Stimulated activated memory B cell treated with anti-CD40 and anti-IgM and Interleukin-4, amounts not matched to agents 10 μg/mL and 1 μg/mL and 100 μg/mL, for 72 hours (primary cell): ENCODE measurements at regions not wholly inside any gene's neighbourhood (a gene's known extent, or its start where the extent isn't known, plus 50 kb on each side); places are given as distances from the start of the nearest gene placed in this dataset.
"Not testable (repeated sequence)": the region's sequence is repeated elsewhere in the genome, so short reads cannot be mapped to it uniquely, and the experiment has no call there.

Experiments
- ATAC-seq: fragments of 150-1000 bp; cut with Tn5 transposase; 2 replicates; pipeline ENCODE4 v1.10.0; 2021
- H3K27ac Mint-ChIP-seq: one replicate; pipeline ENCODE4 v1.8.0; 2022; ENCODE audit warnings: mild to moderate bottlenecking, mixed read lengths
- H3K27me3 Mint-ChIP-seq: one replicate; pipeline ENCODE4 v1.8.0; 2022; ENCODE audit warnings: mixed read lengths
- H3K36me3 Mint-ChIP-seq: one replicate; pipeline ENCODE4 v1.8.0; 2022; ENCODE audit warnings: mixed read lengths
- H3K4me1 Mint-ChIP-seq: one replicate; pipeline ENCODE4 v1.8.0; 2022; ENCODE audit warnings: mixed read lengths
- H3K4me3 Mint-ChIP-seq: one replicate; pipeline ENCODE4 v1.8.0; 2022; ENCODE audit warnings: mild to moderate bottlenecking, moderate library complexity, mixed read lengths
- H3K9me3 Mint-ChIP-seq: one replicate; pipeline ENCODE4 v1.8.0; 2022; ENCODE audit warnings: mixed read lengths

DNA sequence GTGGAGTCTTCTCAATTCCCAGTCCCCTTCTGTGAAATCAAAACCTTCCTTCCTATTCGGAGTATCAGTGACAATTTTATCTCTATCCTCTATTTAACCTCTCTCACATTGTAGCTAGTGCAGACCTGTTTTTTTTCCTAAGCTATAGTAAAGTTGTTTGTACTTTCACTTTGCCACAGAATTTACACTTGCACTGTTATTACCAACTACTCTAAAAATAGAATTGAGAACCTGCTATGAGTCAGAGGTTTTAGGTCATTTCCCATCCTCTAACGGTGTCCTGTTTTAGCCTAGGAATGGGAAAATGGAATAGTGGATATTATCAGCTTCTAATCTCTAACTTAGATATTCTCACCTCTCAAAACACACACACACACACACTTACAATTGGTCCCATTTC, 862.7 kb downstream of the NCAM2 start:
- H3K4me3 Mint-ChIP-seq = no peak overlapping the region
- no peak overlapping the region for H3K27ac Mint-ChIP-seq
- H3K9me3 Mint-ChIP-seq = no peaks in the 10 kb centered on the region
- no peak for ATAC-seq
- no peaks in the 10 kb centered on the region for H3K36me3 Mint-ChIP-seq
- no peaks in the 10 kb centered on the region for H3K27me3 Mint-ChIP-seq
- no peaks in the 10 kb centered on the region for H3K4me1 Mint-ChIP-seq

DNA sequence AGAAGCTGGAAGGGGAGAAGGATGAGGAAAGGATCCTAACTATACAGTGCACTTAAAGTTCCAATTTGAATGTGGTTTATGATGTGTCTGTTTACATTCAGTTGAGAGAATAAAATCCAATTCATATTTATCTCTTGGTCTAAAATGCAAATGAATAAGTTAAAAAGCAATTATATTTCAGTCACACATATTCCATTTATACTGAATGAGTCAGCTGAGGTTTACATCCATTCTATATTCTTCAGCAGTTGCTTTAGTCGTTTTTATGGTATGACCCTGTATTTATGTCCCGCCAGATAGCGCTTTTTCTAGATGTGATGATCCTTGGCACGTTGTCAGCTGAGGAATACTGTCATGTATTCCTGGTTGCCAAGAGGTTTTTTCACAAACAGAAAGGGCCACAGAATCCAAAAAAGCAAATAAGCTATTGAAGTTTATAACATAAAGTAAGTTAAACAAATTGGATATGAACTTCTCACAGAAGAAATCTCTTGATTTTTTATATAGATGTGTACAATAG, 866.2 kb downstream of the NCAM2 start:
- no peak for ATAC-seq
- Mint-ChIP-seq H3K4me1 (no peaks in the 10 kb centered on the region), H3K27ac (no peak overlapping the region), H3K9me3 (peaks cover 2% of the 10 kb centered on the region), H3K27me3 (no peaks in the 10 kb centered on the region), H3K4me3 (no peak overlapping the region), H3K36me3 (no peaks in the 10 kb centered on the region)

DNA sequence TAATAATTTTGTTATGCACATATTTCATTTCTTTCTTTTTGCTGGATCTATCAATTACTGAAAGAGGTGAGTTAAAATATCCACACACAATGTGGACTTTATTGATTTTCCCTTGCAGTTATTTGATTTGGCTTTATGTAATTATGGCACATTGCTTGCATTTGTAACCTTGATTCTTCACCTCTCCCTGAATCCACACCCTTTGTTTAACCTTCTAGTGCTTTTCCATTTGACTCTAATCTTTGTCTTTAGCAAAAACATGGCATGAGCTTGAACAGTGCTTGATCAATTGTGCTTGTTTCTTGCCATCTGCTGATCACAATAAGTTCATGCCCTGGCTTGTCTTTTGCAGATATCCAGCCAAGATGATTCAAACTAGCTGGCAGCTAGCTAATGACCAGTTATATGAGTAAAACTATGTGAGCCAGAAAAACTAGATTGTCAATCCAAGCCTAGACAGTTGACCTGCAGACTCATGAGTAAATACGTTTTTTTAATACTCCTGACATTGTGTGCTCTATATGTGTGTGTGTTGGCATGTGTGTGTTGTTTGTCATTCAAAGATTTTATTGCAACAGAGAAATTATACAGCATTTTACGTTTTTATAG, 899.2 kb downstream of the NCAM2 start:
- Mint-ChIP-seq H3K4me1 (no peaks in the 10 kb centered on the region), H3K36me3 (no peaks in the 10 kb centered on the region), H3K4me3 (no peak overlapping the region), H3K27ac (no peak overlapping the region), H3K9me3 (peaks cover 13% of the 10 kb centered on the region), H3K27me3 (no peaks in the 10 kb centered on the region)
- no peak for ATAC-seq

DNA sequence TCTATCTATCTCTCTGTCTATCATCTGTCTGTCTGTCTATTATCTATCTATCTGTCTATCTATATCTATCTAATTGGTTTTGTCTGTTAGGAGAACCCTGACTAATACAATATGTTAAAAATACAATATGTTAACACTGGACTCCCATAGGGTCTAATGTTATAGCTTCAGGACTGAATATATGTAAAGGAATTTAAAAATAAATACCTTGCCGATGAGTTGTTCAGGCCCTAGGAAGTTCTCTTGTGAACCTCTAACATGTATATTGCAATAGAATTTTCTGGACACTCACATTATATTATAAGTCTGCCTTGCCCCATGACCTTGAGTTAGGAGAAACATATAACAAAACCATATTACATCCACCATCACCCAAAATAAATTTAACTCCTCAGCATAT, 900.6 kb downstream of the NCAM2 start:
- no peaks in the 10 kb centered on the region for H3K4me1 Mint-ChIP-seq
- H3K27ac Mint-ChIP-seq = no peak overlapping the region
- no peak overlapping the region for H3K4me3 Mint-ChIP-seq
- H3K36me3 Mint-ChIP-seq = no peaks in the 10 kb centered on the region
- peaks cover 11% of the 10 kb centered on the region for H3K9me3 Mint-ChIP-seq
- no peaks in the 10 kb centered on the region for H3K27me3 Mint-ChIP-seq
- no peak for ATAC-seq

DNA sequence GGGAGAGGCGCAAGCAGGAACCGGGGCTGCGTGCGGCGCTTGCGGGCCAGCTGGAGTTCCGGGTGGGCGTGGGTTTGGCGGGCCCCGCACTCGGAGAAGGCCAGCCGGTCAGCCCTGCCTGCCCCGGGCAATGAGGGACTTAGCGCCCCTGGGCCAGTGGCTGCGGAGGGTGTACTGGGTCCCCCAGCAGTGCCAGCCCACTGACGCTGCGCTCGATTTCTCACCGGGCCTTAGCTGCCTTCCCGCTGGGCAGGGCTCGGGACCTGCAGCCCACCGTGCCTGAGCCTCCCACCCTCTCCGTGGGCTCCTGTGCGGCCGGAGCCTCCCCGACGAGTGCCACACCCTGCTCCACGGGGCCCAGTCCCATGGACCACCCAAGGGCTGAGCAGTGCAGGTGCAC, 904.2 kb downstream of the NCAM2 start:
- H3K27ac Mint-ChIP-seq, ATAC-seq, H3K36me3 Mint-ChIP-seq, H3K27me3 Mint-ChIP-seq, H3K4me1 Mint-ChIP-seq, H3K4me3 Mint-ChIP-seq, H3K9me3 Mint-ChIP-seq: not testable (repeated sequence)

DNA sequence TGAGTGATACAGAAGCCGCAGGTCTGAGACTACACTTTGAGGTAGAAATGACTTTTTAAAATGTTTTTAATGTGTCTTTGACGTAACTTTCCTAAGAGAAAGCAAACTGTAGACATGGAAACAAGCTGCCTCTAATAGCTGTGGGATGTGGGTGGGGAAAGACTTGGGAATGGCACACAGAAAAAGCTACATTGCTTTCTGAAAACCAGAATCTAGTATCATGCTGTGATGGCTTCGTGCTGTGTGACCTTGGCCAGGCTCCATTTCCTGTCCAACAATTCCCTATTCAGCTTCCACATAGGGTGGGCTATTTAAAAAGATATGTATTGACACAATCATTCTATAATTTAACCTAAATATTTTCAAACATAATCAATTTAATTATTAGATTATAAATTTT, 909.1 kb downstream of the NCAM2 start:
- Mint-ChIP-seq H3K4me3 (no peak overlapping the region), H3K27ac (no peak overlapping the region), H3K9me3 (peaks cover 7% of the 10 kb centered on the region), H3K4me1 (no peaks in the 10 kb centered on the region), H3K36me3 (no peaks in the 10 kb centered on the region), H3K27me3 (no peaks in the 10 kb centered on the region)
- no peak for ATAC-seq

DNA sequence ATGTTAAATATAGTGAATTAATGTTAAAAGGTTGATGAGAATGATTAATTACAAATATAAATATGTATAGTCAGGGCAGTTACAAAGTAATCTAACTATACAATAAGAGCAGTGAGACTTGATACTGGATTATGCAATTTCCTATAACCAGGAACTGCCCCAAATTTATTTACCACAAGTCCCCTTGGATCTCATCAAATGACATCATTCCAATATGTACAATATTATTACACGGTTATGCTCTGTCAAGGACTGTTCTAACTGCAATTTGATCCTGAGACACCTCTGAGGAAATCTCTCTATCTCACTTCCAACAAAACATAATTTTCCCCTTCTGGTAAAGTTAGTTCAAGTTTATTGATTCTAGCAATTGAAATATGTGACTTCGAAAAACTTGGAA, 917.6 kb downstream of the NCAM2 start:
- Mint-ChIP-seq H3K4me3 (no peak overlapping the region), H3K4me1 (no peaks in the 10 kb centered on the region), H3K27ac (no peak overlapping the region), H3K27me3 (no peaks in the 10 kb centered on the region), H3K36me3 (no peaks in the 10 kb centered on the region), H3K9me3 (no peaks in the 10 kb centered on the region)
- no peak for ATAC-seq

DNA sequence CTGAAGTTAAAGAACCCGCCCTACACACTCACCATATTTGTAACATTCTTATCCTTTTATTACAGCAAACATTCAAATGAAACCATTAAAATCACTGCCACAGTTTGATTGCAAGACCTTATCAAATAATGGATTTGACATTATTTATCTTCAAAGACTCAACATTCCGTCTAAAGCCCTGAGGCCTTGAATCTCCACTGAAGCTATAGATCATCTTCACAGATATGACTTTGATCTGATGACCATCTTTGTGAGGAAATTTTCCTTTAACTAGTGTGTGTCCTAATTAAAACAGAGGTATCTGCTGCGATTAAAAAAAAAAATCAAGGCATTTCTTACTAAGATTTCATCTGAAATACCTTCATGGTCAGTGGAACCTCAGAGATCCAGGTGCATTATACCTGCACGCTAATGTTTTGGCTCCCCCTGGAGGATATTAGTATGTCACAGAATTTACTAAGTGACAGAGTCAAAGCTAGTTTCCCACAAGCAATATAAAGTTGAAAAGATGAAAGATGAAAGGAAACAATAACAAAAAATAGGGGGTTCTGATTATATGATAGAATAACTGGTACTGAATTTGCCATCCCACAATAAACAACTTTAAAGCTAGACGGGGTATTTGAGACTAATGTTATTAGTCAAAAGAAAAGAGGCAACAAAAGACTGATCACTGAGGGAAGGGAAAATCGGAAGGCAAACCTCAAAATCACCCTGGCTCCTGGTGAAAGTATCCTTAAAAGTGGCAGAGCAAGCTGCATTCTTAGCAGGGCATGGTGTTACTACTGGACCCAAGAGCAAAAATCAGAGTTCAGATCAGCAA, 923.4 kb downstream of the NCAM2 start:
- no peaks in the 10 kb centered on the region for H3K36me3 Mint-ChIP-seq
- no peaks in the 10 kb centered on the region for H3K9me3 Mint-ChIP-seq
- no peak overlapping the region for H3K27ac Mint-ChIP-seq

DNA sequence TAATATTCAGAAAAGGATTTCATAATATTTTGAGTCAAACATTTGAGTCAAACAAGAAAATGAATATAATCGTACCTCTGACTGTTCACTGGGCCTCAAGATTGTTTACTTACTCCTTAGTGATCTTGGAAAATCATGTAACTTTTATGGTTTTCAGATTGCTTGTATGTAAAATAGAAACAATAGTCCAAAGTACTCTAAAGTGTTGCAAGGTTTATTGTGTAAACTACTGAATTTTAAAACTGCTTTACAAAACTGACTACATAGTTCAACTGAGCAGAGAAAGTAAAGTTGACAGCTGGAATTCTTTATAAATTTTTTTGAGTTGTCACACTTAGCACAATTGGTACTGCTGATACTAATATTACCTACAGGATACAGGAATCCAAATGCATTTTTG, 931.0 kb downstream of the NCAM2 start:
- Mint-ChIP-seq H3K27me3 (no peaks in the 10 kb centered on the region), H3K27ac (no peak overlapping the region), H3K9me3 (peaks cover 2% of the 10 kb centered on the region), H3K4me1 (no peaks in the 10 kb centered on the region), H3K4me3 (no peak overlapping the region), H3K36me3 (no peaks in the 10 kb centered on the region)
- no peak for ATAC-seq

More for the DNA sequence above, 923.4 kb downstream of the NCAM2 start:
- Mint-ChIP-seq H3K27me3 (no peaks in the 10 kb centered on the region), H3K4me3 (no peak overlapping the region), H3K4me1 (no peaks in the 10 kb centered on the region)
- ATAC-seq = no peak

DNA sequence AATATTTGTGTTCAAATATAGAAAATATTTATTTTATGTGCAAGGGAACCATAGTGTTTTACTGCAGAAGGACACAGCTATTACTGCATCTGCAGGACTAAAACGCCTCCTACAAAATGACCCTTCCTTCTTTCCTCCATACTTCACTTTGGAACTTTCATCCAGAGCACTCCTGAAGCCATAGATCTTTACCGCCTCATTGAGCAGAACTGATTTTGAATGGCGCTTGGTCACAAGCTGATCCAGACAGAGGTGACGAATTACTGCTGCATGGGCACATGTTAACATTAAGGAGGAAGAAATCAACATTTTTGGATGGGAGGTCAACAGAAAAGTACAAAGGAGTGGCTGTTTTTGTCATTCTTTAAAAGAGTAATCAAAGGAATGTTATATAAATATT, 931.6 kb downstream of the NCAM2 start:
- Mint-ChIP-seq H3K4me1 (no peaks in the 10 kb centered on the region), H3K27ac (no peak overlapping the region), H3K27me3 (no peaks in the 10 kb centered on the region), H3K9me3 (peaks cover 2% of the 10 kb centered on the region), H3K4me3 (no peak overlapping the region), H3K36me3 (no peaks in the 10 kb centered on the region)
- ATAC-seq = no peak

DNA sequence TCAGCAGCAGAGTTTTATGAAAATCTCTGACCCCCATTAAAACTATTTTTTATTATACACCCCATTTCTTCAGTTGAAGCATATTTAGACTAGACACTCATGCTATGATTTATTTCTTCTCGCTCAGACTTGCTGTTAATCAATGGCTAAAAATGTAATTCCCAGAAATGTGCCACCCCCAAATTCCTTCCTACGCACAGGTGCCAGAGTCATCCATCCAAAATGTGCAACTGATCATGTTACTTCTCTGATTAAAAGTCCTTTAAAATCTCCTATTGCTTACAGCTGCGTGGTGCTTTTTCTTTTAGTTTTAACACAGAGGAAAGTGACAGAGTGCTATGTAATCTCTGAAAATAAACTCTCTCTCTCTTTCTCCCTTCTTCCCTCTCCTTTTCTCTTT, 954.4 kb downstream of the NCAM2 start:
- Mint-ChIP-seq H3K4me1 (no peaks in the 10 kb centered on the region), H3K9me3 (peaks cover 9% of the 10 kb centered on the region), H3K4me3 (no peak overlapping the region), H3K27me3 (no peaks in the 10 kb centered on the region), H3K27ac (no peak overlapping the region), H3K36me3 (no peaks in the 10 kb centered on the region)
- ATAC-seq = no peak

DNA sequence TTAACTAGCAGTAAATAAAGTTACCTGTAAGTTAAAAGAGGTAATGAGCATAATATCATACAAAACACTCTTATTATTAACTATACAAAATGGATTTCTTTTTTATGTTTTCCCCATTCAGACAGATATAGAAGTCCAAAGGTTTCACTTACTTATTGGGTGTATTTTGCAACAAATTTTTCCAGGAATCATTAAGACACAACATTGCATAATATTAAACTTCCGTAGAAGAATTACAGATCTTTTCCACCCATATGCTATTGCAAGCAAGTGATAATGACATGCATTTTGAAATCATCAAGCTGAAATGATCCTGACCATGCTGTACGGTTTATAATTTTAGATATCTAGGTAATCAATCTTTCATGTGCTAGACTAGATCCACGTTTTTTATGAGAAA, 957.0 kb downstream of the NCAM2 start:
- Mint-ChIP-seq H3K27me3 (no peaks in the 10 kb centered on the region), H3K4me3 (no peak overlapping the region), H3K27ac (no peak overlapping the region), H3K36me3 (no peaks in the 10 kb centered on the region), H3K9me3 (peaks cover 6% of the 10 kb centered on the region), H3K4me1 (no peaks in the 10 kb centered on the region)
- no peak for ATAC-seq

DNA sequence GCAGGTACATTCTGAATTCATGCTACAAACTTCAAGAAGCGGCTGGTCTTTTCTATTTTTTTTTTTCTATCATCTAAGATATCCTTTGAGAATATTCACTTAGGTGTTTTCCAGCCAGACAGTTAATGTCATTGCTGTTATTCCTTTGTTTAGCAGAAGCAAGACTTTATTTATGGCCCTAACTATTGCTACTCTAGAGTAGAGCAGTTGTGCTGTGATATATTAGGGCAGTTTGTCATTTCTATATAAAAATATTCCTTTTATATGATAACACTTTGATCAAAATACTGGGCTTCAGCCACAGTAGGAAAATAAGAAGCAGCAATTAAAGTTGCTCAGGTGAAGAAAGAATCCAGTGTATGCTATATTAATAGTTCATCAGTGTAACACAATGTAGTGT, 959.3 kb downstream of the NCAM2 start:
- no peaks in the 10 kb centered on the region for H3K9me3 Mint-ChIP-seq

DNA sequence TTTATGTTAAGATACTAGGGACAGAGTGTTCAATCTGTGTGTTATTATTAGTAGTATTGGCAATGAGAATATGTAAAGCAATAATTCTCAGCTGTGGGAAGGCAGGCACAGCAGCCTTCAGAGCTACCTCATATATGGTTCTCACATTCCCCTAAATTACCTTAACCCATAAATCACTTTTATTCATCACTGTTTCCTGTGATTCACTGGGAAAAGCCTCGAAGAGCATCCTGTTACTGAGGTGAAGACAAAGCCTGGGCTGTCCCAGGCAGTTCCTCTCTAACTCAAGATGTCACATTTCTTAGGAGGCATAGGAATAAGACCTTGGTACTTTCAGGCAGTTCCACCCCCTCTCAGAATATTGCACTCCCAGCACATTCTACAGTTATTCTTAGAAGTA, 965.7 kb downstream of the NCAM2 start:
- H3K4me3 Mint-ChIP-seq = no peak overlapping the region
- peaks cover 20% of the 10 kb centered on the region for H3K9me3 Mint-ChIP-seq
- H3K4me1 Mint-ChIP-seq = no peaks in the 10 kb centered on the region
- no peaks in the 10 kb centered on the region for H3K27me3 Mint-ChIP-seq
- no peaks in the 10 kb centered on the region for H3K36me3 Mint-ChIP-seq
- ATAC-seq = no peak
- H3K27ac Mint-ChIP-seq = no peak overlapping the region

More for the DNA sequence above, 959.3 kb downstream of the NCAM2 start:
- no peaks in the 10 kb centered on the region for H3K36me3 Mint-ChIP-seq
- no peak for ATAC-seq
- H3K4me1 Mint-ChIP-seq = no peaks in the 10 kb centered on the region
- H3K27me3 Mint-ChIP-seq = no peaks in the 10 kb centered on the region
- no peak overlapping the region for H3K27ac Mint-ChIP-seq
- H3K4me3 Mint-ChIP-seq = no peak overlapping the region

DNA sequence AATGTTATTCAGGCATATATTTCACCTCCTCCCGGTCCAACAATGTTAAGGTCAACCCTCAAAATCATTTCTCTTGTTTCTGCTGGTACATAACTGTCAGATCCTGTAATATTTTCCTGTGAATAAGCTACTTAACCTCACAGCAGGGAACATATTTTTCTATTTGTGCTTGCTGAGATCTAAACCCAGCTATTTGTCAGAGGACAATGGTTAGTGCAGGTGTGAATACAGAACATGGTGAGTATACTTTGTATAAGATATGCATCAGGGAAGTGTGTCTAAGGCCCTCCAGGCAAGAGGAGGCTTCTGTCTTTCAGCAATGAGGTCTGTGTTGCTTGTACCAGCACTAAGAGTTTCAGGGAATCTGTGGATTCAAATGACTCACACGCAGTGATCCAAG, 970.6 kb downstream of the NCAM2 start:
- H3K4me3 Mint-ChIP-seq = no peak overlapping the region
- peaks cover 17% of the 10 kb centered on the region for H3K9me3 Mint-ChIP-seq
- no peaks in the 10 kb centered on the region for H3K36me3 Mint-ChIP-seq
- no peaks in the 10 kb centered on the region for H3K27me3 Mint-ChIP-seq
- no peak for ATAC-seq
- no peaks in the 10 kb centered on the region for H3K4me1 Mint-ChIP-seq
- no peak overlapping the region for H3K27ac Mint-ChIP-seq

DNA sequence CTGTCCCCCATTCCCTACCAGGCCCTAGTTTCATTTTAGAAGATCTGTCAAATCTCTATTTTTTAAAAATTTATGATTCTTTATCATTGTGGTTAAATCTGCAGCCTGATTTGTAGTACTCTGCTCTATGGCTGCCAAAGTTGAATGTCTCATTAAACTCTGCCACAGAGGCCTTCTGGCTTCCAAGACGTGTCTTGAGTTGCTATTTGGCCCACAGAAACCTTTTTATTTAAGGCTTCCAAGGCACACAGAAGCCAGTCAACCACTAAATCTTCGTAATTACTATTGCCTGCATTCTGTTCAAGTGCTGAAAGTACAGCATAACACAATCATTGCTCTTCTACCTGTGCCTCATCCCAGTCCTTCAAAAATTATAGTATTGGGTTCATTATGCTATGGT, 971.0 kb downstream of the NCAM2 start:
- H3K4me3 Mint-ChIP-seq = no peak overlapping the region
- H3K36me3 Mint-ChIP-seq = no peaks in the 10 kb centered on the region
- no peaks in the 10 kb centered on the region for H3K4me1 Mint-ChIP-seq
- H3K27me3 Mint-ChIP-seq = no peaks in the 10 kb centered on the region
- no peak for ATAC-seq
- H3K9me3 Mint-ChIP-seq = peaks cover 16% of the 10 kb centered on the region
- no peak overlapping the region for H3K27ac Mint-ChIP-seq
